AG04449 (cell line): ENCODE measurements at regions not wholly inside any gene's neighbourhood (a gene's known extent, or its start where the extent isn't known, plus 50 kb on each side); places are given as distances from the start of the nearest gene placed in this dataset.

ENCODE experiments used
- CTCF ChIA-PET: fragments of 350-600 bp; formaldehyde crosslinking; extraction: SDS; loops from one replicate; lab custom pipeline; 2021; ENCODE audit warnings: antibody characterized with exemption; lab: Yijun Ruan, JAX
- POLR2A ChIA-PET: fragments of 400-600, 350-600 bp; formaldehyde crosslinking; extraction: SDS; loops from one replicate; lab custom pipeline; 2020; ENCODE audit warnings: antibody characterized with exemption, inconsistent platforms; lab: Yijun Ruan, JAX
- DNase-seq: peaks from one replicate; pipeline ENCODE4 v3.0.0-alpha.2; 2010; ENCODE audit warnings: low read depth, low spot score
- H3K4me3 ChIP-seq: 2 replicates; pipeline ENCODE4 v1.5.1; 2011; ENCODE audit warnings: low read depth, mild to moderate bottlenecking, control low read depth, low read length
- CTCF ChIP-seq: IDR thresholded peaks from one replicate; pipeline ENCODE4 v1.5.1; 2011; ENCODE audit warnings: mild to moderate bottlenecking, moderate library complexity, low read length, control low read depth, inconsistent platforms; ENCODE audit not compliant: insufficient read depth; ENCODE audit errors: missing control alignments

- POLR2A ChIA-PET: no interaction called here
- no peak for TF ChIP-seq CTCF
- no peak overlapping the region for H3K4me3 ChIP-seq
- CTCF ChIA-PET: no interaction called here
- no peak for DNase-seq
Observed at GRCh38 chr1:244339776-244340175, 111.9 kb downstream of the ADSS2 start.

- DNase-seq: no peak
- POLR2A ChIA-PET: no interaction called here
- no peak overlapping the region for H3K4me3 ChIP-seq
- no peak for TF ChIP-seq CTCF
- CTCF ChIA-PET: no interaction called here
Observed at GRCh38 chr1:244340396-244340795, 111.3 kb downstream of the ADSS2 start.

GRCh38 chr1:244341455-244342450 is 110.0 kb downstream of the ADSS2 start:
- POLR2A ChIA-PET: no interaction called here
- CTCF ChIA-PET: no interaction called here
- no peak overlapping the region for H3K4me3 ChIP-seq
- no peak for DNase-seq
- TF ChIP-seq CTCF: no peak

GRCh38 chr1:244344001-244344400 is 107.7 kb downstream of the ADSS2 start:
- POLR2A ChIA-PET: no interaction called here
- CTCF ChIA-PET: no interaction called here
- no peak for DNase-seq
- no peak for TF ChIP-seq CTCF
- no peak overlapping the region for H3K4me3 ChIP-seq

- H3K4me3 ChIP-seq: no peak overlapping the region
- CTCF ChIA-PET: no interaction called here
- no peak for TF ChIP-seq CTCF
- no peak for DNase-seq
- POLR2A ChIA-PET: no interaction called here
Observed at GRCh38 chr1:244346972-244347618, 104.6 kb downstream of the ADSS2 start.

- no peak for DNase-seq
- no peak for TF ChIP-seq CTCF
- H3K4me3 ChIP-seq: no peak overlapping the region
- ChIA-PET CTCF (no interaction called here), POLR2A (no interaction called here)
Observed at GRCh38 chr1:244347942-244348341, 103.8 kb downstream of the ADSS2 start.
